RWPE2 (cell line): ENCODE measurements at regions not wholly inside any gene's neighbourhood (a gene's known extent, or its start where the extent isn't known, plus 50 kb on each side); places are given as distances from the start of the nearest gene placed in this dataset.

ENCODE experiments used
- ATAC-seq: fragments of 200-7000 bp; cut with Tn5 transposase; 3 replicates; pipeline ENCODE4 v1.9.1; 2021; ENCODE audit warnings: low read depth
- DNase-seq: peaks from one replicate; pipeline ENCODE4 v3.0.0-alpha.2; 2020; ENCODE audit warnings: low spot score
- H3K27ac ChIP-seq: fragments of 450-650 bp; 2 replicates; pipeline ENCODE4 v1.5.1; 2017; ENCODE audit warnings: mild to moderate bottlenecking; ENCODE audit not compliant: poor library complexity, severe bottlenecking
- H3K27me3 ChIP-seq: fragments of 250-450 bp; sonication (Bioruptor Pico); 2 replicates; pipeline ENCODE4 v1.5.1; 2021; ENCODE audit warnings: mild to moderate bottlenecking, moderate library complexity; ENCODE audit not compliant: insufficient read depth, poor library complexity, severe bottlenecking
- H3K36me3 ChIP-seq: fragments of 250-450 bp; sonication (Bioruptor Pico); 2 replicates; pipeline ENCODE4 v1.5.1; 2020; ENCODE audit warnings: low read depth, mild to moderate bottlenecking, moderate library complexity
- H3K4me1 ChIP-seq: fragments of 250-450 bp; sonication (Bioruptor Pico); 2 replicates; pipeline ENCODE4 v1.5.1; 2021; ENCODE audit warnings: mild to moderate bottlenecking, moderate library complexity; ENCODE audit not compliant: insufficient read depth, poor library complexity, severe bottlenecking
- H3K4me3 ChIP-seq: fragments of 250-450 bp; sonication (Bioruptor Pico); 2 replicates; pipeline ENCODE4 v1.5.1; 2021; ENCODE audit warnings: mild to moderate bottlenecking, moderate library complexity; ENCODE audit not compliant: severe bottlenecking
- H3K9me3 ChIP-seq: fragments of 250-450 bp; sonication (Bioruptor Pico); 2 replicates; pipeline ENCODE4 v1.5.1; 2021; ENCODE audit warnings: mild to moderate bottlenecking, moderate library complexity; ENCODE audit not compliant: severe bottlenecking
- CTCF ChIP-seq: fragments of 450-650 bp; IDR thresholded peaks from one replicate; pipeline ENCODE4 v1.5.1; 2017; ENCODE audit warnings: mild to moderate bottlenecking, moderate library complexity; ENCODE audit not compliant: poor library complexity, severe bottlenecking

GRCh38 chrX:128582036-128582435 is 529.8 kb upstream of the ACTRT1 start:
- no peak for TF ChIP-seq CTCF
- H3K4me3 ChIP-seq, result no peak overlapping the region
- no peaks in the 10 kb centered on the region for H3K36me3 ChIP-seq
- no peak for DNase-seq
- H3K27me3 ChIP-seq, result no peaks in the 10 kb centered on the region
- no peak overlapping the region for H3K27ac ChIP-seq
- H3K9me3 ChIP-seq, result no peaks in the 10 kb centered on the region
- ATAC-seq, result no peak
- H3K4me1 ChIP-seq, result no peaks in the 10 kb centered on the region

GRCh38 chrX:128581615-128582014 is 529.4 kb upstream of the ACTRT1 start:
- Histone ChIP-seq H3K27me3 (no peaks in the 10 kb centered on the region), H3K27ac (no peak overlapping the region), H3K36me3 (no peaks in the 10 kb centered on the region), H3K9me3 (no peaks in the 10 kb centered on the region), H3K4me1 (no peaks in the 10 kb centered on the region), H3K4me3 (no peak overlapping the region)
- DNase-seq, result no peak
- TF ChIP-seq CTCF, result no peak
- no peak for ATAC-seq

GRCh38 chrX:128543114-128543513 is 490.9 kb upstream of the ACTRT1 start:
- Histone ChIP-seq H3K4me3 (no peak overlapping the region), H3K27ac (no peak overlapping the region), H3K36me3 (no peaks in the 10 kb centered on the region), H3K9me3 (no peaks in the 10 kb centered on the region), H3K4me1 (no peaks in the 10 kb centered on the region), H3K27me3 (no peaks in the 10 kb centered on the region)
- ATAC-seq, result no peak
- TF ChIP-seq CTCF, result no peak
- no peak for DNase-seq

GRCh38 chrX:128518508-128518907 is 466.3 kb upstream of the ACTRT1 start:
- H3K4me3 ChIP-seq, result no peak overlapping the region
- H3K36me3 ChIP-seq, result no peaks in the 10 kb centered on the region
- ATAC-seq, result peak; percentile 57; the same call in 1 of the 3 replicates
- no peaks in the 10 kb centered on the region for H3K4me1 ChIP-seq
- no peaks in the 10 kb centered on the region for H3K9me3 ChIP-seq
- DNase-seq, result no peak
- H3K27ac ChIP-seq, result no peak overlapping the region
- no peaks in the 10 kb centered on the region for H3K27me3 ChIP-seq
- peak; percentile 46 for TF ChIP-seq CTCF

- ATAC-seq, result no peak
- TF ChIP-seq CTCF, result no peak
- no peaks in the 10 kb centered on the region for H3K27me3 ChIP-seq
Measured at GRCh38 chrX:128517691-128518090, 465.5 kb upstream of the ACTRT1 start.

More at GRCh38 chrX:128517691-128518090, 465.5 kb upstream of the ACTRT1 start:
- Histone ChIP-seq H3K4me1 (no peaks in the 10 kb centered on the region), H3K27ac (no peak overlapping the region), H3K4me3 (no peak overlapping the region), H3K9me3 (no peaks in the 10 kb centered on the region), H3K36me3 (no peaks in the 10 kb centered on the region)
- no peak for DNase-seq
